NCI-H1092 (cell line): ENCODE measurements at regions not wholly inside any gene's neighbourhood (a gene's known extent, or its start where the extent isn't known, plus 50 kb on each side); places are given as distances from the start of the nearest gene placed in this dataset.

Source experiments
- DNase-seq: peaks from one replicate; lab custom pipeline; 2025; lab: John Stamatoyannopoulos, UW

GRCh38 chr3:148585671-148586379, 111.9 kb upstream of the AGTR1 start:
- no peak for DNase-seq

GRCh38 chr3:148588291-148588690, 109.4 kb upstream of the AGTR1 start:
- no peak for DNase-seq

- DNase-seq: no peak
Measured at GRCh38 chr3:148591525-148591924, 106.2 kb upstream of the AGTR1 start.

- no peak for DNase-seq
Measured at GRCh38 chr3:148598619-148599018, 99.1 kb upstream of the AGTR1 start.

- no peak for DNase-seq
Measured at GRCh38 chr3:148599481-148599880, 98.2 kb upstream of the AGTR1 start.

GRCh38 chr3:148600440-148600839, 97.3 kb upstream of the AGTR1 start:
- DNase-seq: no peak

GRCh38 chr3:148600902-148601765, 96.6 kb upstream of the AGTR1 start:
- DNase-seq: no peak

- no peak for DNase-seq
Measured at GRCh38 chr3:148601766-148602685, 95.7 kb upstream of the AGTR1 start.

GRCh38 chr3:148604270-148605085, 93.2 kb upstream of the AGTR1 start:
- no peak for DNase-seq

GRCh38 chr3:148605521-148605920, 92.2 kb upstream of the AGTR1 start:
- DNase-seq: no peak

- DNase-seq: no peak
Measured at GRCh38 chr3:148606979-148607378, 90.7 kb upstream of the AGTR1 start.

- DNase-seq: no peak
Measured at GRCh38 chr3:148607491-148607890, 90.2 kb upstream of the AGTR1 start.

GRCh38 chr3:148612278-148612677, 85.4 kb upstream of the AGTR1 start:
- DNase-seq: no peak

- no peak for DNase-seq
Measured at GRCh38 chr3:148615382-148615781, 82.3 kb upstream of the AGTR1 start.

GRCh38 chr3:148625095-148625736, 72.5 kb upstream of the AGTR1 start:
- no peak for DNase-seq

- no peak for DNase-seq
Measured at GRCh38 chr3:148625991-148626390, 71.7 kb upstream of the AGTR1 start.

- no peak for DNase-seq
Measured at GRCh38 chr3:148629006-148629405, 68.7 kb upstream of the AGTR1 start.

GRCh38 chr3:148631124-148631903, 66.4 kb upstream of the AGTR1 start:
- no peak for DNase-seq

GRCh38 chr3:148641722-148642121, 56.0 kb upstream of the AGTR1 start:
- no peak for DNase-seq

- DNase-seq: no peak
Measured at GRCh38 chr3:148642214-148642613, 55.5 kb upstream of the AGTR1 start.
